ENCODE measurements at regions not wholly inside any gene's neighbourhood (a gene's known extent, or its start where the extent isn't known, plus 50 kb on each side); places are given as distances from the start of the nearest gene placed in this dataset.
"Not testable (repeated sequence)": the region's sequence is repeated elsewhere in the genome, so short reads cannot be mapped to it uniquely, and the experiment has no call there.

DNA sequence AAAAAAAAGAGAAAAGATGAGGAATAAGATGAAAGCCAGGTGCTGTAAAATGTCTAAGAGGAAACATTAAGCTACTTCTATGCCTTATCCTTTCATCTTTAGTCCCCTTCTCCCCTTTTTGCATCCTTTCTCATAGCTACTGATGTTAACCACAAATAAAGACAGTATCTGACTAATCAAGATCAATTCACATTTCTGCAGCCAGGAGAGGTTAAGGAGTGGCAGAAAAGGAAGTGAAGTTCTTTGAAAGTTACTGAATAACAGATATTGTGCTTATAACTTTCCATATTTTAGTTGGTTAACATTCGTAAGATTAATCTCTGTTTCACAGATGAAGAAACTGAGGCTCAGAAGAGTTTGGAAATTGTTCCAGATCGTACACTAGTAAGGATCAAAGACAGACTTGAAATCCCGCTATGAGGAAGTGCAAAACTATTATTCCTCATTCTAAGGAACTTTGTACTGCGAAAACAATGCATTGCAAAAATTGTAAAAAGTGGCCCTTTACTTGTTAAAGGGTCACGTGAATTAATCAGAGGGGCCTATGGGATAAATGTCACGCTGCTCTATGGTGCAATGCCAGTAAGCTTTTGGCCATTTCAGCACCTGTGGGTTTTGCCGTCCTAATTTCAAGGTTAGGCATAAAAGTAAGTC is 117.7 kb upstream of the GRM7 start:
- no peaks in the 10 kb centered on the region for H3K36me3 ChIP-seq
- DNase-seq = no peak
- H3K4me3 ChIP-seq = no peak overlapping the region
- H3K9me3 ChIP-seq (replicated peaks) = no peaks in the 10 kb centered on the region
- intact Hi-C loops (cut with micrococcal nuclease) = no loop called here
- TF ChIP-seq, protein P1, sequence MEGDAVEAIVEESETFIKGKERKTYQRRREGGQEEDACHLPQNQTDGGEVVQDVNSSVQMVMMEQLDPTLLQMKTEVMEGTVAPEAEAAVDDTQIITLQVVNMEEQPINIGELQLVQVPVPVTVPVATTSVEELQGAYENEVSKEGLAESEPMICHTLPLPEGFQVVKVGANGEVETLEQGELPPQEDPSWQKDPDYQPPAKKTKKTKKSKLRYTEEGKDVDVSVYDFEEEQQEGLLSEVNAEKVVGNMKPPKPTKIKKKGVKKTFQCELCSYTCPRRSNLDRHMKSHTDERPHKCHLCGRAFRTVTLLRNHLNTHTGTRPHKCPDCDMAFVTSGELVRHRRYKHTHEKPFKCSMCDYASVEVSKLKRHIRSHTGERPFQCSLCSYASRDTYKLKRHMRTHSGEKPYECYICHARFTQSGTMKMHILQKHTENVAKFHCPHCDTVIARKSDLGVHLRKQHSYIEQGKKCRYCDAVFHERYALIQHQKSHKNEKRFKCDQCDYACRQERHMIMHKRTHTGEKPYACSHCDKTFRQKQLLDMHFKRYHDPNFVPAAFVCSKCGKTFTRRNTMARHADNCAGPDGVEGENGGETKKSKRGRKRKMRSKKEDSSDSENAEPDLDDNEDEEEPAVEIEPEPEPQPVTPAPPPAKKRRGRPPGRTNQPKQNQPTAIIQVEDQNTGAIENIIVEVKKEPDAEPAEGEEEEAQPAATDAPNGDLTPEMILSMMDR (IDR thresholded peaks at IDR 0.05; ENCODE audit: borderline replicate concordance) = no peak
- H3K4me1 ChIP-seq = no peaks in the 10 kb centered on the region
- H3K27me3 ChIP-seq (ENCODE audit: low read depth) = no peaks in the 10 kb centered on the region
- H3K27ac ChIP-seq (replicated peaks) = no peak overlapping the region

DNA sequence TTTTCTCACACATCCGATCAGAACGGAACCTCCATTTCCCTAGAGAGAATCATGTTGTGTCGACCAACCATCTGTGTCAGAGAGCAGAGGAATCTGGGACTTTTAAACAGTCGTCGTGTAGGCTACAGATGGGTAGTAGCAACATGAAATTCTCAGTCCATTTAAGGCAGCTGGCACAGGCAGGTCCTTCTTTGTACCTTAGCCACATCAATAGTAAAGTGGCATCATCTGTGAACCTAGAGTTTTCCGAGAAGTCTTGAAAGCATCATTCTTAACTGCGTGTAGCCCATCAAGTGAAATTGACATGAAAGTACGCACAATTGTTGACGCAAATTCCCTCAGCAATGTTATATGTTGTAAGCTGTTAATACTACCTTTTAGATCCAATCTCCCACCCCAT is 114.5 kb upstream of the GRM7 start:
- TF ChIP-seq, protein P1 (IDR thresholded peaks at IDR 0.05; ENCODE audit: borderline replicate concordance) = no peak
- no peaks in the 10 kb centered on the region for H3K27me3 ChIP-seq (ENCODE audit: low read depth)
- no peaks in the 10 kb centered on the region for H3K9me3 ChIP-seq (replicated peaks)
- no peak overlapping the region for H3K27ac ChIP-seq (replicated peaks)
- H3K36me3 ChIP-seq = no peaks in the 10 kb centered on the region
- H3K4me1 ChIP-seq = no peaks in the 10 kb centered on the region
- DNase-seq = no peak
- intact Hi-C loops (cut with micrococcal nuclease) = no loop called here
- no peak overlapping the region for H3K4me3 ChIP-seq

DNA sequence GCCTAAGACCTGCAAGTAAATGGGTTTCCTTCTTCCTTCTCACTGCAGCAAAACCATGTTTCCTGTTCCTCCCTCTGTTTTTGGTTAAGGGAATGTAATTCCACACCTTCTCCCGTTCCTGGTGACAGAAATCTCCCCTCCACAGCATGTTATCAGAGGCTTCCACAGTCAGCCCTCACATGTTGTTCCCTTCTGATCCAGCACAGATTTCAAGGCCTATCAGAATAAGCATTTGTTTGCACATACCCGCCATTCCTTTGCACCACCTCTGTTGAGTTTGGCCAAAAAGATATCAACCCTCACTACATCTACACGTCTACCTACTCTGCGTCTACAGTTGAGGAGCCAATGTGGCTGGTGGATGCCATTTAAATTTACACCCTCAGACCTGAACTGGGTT is 113.9 kb upstream of the GRM7 start:
- Histone ChIP-seq H3K27me3 (ENCODE audit: low read depth) (no peaks in the 10 kb centered on the region), H3K4me1 (no peaks in the 10 kb centered on the region), H3K27ac (replicated peaks) (no peak overlapping the region), H3K9me3 (replicated peaks) (no peaks in the 10 kb centered on the region), H3K4me3 (no peak overlapping the region), H3K36me3 (no peaks in the 10 kb centered on the region)
- intact Hi-C loops (cut with micrococcal nuclease) = no loop called here
- TF ChIP-seq, protein P1 (IDR thresholded peaks at IDR 0.05; ENCODE audit: borderline replicate concordance) = no peak
- DNase-seq = no peak

DNA sequence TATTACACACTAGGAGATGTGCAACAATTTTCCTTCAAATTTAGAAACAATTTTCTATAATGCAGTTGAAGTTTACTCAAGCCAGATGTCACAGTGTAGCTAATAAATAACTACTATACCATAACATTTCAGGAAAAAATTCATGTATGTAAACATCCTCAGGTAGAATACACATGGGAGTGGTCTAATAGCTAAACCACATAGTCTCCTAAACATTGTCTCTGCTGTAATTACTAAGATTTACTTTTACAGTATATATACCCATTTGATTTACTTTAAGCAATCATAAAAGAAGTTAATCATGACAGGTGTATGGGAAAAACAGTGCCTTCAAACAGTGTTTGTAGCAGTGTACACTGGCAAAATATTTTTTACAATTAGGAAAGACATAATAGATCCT is 110.1 kb upstream of the GRM7 start:
- intact Hi-C loops (cut with micrococcal nuclease) = no loop called here

DNA sequence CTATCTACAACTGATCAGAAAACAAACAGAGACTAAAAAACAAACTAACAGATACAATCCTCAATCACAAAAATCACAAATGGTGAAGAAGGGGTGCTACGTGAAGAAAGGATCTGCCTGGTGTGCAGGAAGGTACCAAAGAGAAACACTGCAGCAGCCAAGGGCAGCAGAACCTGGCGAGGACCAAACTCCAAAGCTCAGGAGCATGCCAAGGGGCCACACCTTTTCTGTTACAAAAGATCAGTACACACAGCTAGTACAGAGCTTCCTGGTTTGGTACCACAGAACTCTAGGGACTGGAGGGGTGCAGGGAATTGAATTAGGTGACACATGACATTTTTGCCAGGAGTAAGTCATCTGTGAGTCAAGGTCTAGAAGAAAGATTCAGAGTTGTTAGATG is 107.4 kb upstream of the GRM7 start:
- intact Hi-C loops (cut with micrococcal nuclease) = no loop called here
- Histone ChIP-seq H3K27ac (replicated peaks) (no peak overlapping the region), H3K27me3 (ENCODE audit: low read depth) (no peaks in the 10 kb centered on the region), H3K4me3 (no peak overlapping the region), H3K36me3 (no peaks in the 10 kb centered on the region), H3K4me1 (no peaks in the 10 kb centered on the region), H3K9me3 (replicated peaks) (peaks cover 18% of the 10 kb centered on the region)
- no peak for DNase-seq
- TF ChIP-seq, protein P1 (IDR thresholded peaks at IDR 0.05; ENCODE audit: borderline replicate concordance) = no peak

More for the DNA sequence above, 110.1 kb upstream of the GRM7 start:
- TF ChIP-seq, protein P1 (IDR thresholded peaks at IDR 0.05; ENCODE audit: borderline replicate concordance) = no peak
- no peak overlapping the region for H3K4me3 ChIP-seq
- no peaks in the 10 kb centered on the region for H3K4me1 ChIP-seq
- no peaks in the 10 kb centered on the region for H3K27me3 ChIP-seq (ENCODE audit: low read depth)
- H3K36me3 ChIP-seq = no peaks in the 10 kb centered on the region
- H3K9me3 ChIP-seq (replicated peaks) = peaks cover 15% of the 10 kb centered on the region
- DNase-seq = no peak
- H3K27ac ChIP-seq (replicated peaks) = no peak overlapping the region

DNA sequence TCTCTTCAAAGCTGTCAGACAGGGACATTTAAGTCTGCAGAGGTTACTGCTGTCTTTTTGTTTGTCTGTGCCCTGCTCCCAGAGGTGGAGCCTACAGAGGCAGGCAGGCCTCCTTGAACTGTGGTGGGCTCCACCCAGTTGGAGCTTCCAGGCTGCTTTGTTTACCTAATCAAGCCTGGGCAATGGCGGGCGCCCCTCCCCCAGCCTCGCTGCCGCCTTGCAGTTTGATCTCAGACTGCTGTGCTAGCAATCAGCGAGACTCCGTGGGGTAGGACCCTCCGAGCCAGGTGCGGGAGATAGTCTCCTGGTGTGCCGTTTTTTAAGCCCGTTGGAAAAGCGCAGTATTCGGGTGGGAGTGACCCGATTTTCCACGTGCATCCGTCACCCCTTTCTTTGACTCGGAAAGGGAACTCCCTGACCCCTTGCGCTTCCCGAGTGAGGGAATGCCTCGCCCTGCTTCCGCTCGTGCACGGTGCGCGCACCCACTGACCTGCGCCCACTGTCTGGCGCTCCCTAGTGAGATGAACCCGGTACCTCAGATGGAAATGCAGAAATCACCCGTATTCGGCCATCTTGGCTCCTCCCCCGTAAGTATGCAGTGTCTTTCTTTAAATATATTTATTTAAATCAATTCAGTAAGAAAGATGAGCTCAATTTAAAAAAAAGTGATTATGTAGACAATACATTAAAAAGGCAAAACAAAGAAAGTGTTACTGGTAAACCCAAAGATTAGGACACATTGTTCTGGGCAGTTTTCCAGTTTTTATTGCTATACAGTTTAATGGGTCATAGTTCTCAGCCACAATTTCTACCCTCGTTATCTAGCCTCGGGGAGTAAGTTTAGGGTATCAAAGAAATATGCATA is 91.2 kb upstream of the GRM7 start:
- H3K27ac ChIP-seq (replicated peaks); H3K27me3 ChIP-seq (ENCODE audit: low read depth); H3K9me3 ChIP-seq (replicated peaks); intact Hi-C loops (cut with micrococcal nuclease); H3K36me3 ChIP-seq; H3K4me3 ChIP-seq; DNase-seq; H3K4me1 ChIP-seq: not testable (repeated sequence)

Data from left ventricle myocardium inferior (tissue), 1 donor.